ENCODE measurements at regions not wholly inside any gene's neighbourhood (a gene's known extent, or its start where the extent isn't known, plus 50 kb on each side); places are given as distances from the start of the nearest gene placed in this dataset.

DNA sequence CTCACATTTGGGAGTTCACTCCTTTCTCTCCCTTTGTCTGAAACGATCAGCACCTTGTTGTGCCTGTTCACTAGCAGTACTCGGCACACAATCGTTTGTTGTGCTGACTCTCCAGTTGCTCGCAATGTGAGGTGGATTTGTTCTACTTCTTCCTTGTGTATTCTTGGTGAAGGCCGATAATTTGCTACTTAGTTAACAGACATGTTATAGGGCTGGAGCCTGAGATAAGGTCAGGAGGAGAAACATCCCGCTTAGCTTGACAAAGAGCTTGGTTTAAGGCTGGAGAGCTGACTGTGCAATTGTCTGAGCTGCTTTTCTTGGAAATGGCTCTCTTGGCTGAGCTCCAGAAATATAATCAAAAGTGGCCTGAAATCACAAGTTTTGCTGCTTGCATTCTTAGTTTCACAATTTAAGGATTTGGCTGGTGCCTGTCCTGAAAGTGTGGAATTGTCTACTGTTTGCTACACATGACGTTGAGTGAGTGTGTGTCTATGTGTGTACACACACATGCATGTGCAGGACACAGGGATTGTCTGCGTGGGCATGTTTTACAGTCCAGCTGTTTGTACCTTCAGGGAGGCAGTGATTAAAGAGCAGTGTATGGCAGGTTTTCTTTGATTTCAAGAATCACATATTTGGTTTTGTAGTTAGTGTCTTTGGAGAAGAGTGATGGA is 77.7 kb downstream of the ARF6 start:
- peak overlapping the region; percentile 100 for H3K27ac ChIP-seq (ENCODE audit: low read length)

DNA sequence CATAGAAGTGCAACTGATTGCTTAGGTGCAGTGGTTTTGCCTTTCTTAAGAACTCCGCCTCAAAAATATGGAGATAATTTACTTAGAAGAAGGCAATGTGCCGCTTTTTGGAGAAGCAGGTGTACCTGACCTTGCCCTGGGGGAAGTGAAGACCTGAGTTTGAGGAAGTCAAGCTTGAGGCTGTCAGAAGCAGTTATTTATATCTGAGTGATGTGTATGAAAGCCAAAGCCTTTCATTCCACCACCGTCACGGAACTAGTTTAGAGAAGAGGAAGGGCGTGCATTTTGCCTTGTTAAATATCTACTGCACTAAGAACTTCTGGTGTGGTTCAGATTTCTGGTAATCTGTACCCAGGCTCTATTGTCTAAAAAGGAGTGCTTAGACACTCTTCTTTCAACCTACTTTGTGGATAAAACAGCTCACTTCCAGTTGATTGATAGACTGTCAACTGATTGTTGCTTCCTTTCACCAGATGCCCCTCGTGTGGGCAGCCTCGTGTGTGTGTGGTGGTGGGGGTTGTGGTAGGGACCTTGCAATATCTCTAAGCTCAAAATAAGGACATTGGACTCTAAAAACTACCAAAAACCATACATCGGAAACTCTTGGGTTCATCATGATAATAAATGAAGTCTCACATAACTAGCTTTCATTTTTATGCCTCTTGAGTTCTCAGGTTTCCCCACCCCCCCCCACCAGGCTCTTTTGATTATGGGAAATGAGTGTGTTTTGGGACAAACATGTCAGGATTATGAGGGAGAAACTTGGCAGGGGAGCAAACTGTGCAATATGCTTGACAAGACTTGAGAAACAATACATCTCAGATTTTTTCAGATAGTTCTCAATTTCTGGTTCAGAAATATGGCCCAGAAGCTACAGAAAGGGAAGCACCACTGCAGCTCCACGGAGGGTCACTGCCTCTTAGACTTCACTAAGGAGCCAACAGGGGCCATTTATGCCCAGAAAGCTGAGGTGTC is 78.6 kb downstream of the ARF6 start:
- intact Hi-C loops (cut with micrococcal nuclease; ENCODE audit: unreplicated experiment) = loop anchor here (10.0 kb wide), 3 partner anchors 77 to 133 kb away; partner anchors contain the start of gene ARF6
- DNase-seq (ENCODE audit: low read depth, low spot score) = no peak
- CTCF ChIA-PET = interaction anchor here (0.5 kb wide), 1 partner anchor 37 kb away, joined by 4 read pairs; no protein-coding TSS in a partner anchor
- no peaks in the 10 kb centered on the region; the same call in 1 of the 2 replicates for H3K9me3 ChIP-seq (ENCODE audit: control insufficient read depth, insufficient read depth, low read depth, low read length)
- no peaks in the 10 kb centered on the region for H3K36me3 ChIP-seq (ENCODE audit: control insufficient read depth, insufficient read depth, low read length)
- POLR2A ChIA-PET = interaction anchor here (0.5 to 1.0 kb wide), 3 partner anchors 19 to 122 kb away, joined by 3 to 4 read pairs (median 3); no protein-coding TSS in a partner anchor
- TF ChIP-seq TCF7L2 (IDR thresholded peaks at IDR 0.05; ENCODE audit: low read depth, low read length) (no peak), SIN3A (IDR thresholded peaks at IDR 0.05; ENCODE audit: borderline replicate concordance, insufficient read depth, low read depth, low read length) (no peak), POLR2AphosphoS5 (IDR thresholded peaks at IDR 0.05; ENCODE audit: low read depth, low read length) (no peak)
- TF ChIP-seq, protein P1, sequence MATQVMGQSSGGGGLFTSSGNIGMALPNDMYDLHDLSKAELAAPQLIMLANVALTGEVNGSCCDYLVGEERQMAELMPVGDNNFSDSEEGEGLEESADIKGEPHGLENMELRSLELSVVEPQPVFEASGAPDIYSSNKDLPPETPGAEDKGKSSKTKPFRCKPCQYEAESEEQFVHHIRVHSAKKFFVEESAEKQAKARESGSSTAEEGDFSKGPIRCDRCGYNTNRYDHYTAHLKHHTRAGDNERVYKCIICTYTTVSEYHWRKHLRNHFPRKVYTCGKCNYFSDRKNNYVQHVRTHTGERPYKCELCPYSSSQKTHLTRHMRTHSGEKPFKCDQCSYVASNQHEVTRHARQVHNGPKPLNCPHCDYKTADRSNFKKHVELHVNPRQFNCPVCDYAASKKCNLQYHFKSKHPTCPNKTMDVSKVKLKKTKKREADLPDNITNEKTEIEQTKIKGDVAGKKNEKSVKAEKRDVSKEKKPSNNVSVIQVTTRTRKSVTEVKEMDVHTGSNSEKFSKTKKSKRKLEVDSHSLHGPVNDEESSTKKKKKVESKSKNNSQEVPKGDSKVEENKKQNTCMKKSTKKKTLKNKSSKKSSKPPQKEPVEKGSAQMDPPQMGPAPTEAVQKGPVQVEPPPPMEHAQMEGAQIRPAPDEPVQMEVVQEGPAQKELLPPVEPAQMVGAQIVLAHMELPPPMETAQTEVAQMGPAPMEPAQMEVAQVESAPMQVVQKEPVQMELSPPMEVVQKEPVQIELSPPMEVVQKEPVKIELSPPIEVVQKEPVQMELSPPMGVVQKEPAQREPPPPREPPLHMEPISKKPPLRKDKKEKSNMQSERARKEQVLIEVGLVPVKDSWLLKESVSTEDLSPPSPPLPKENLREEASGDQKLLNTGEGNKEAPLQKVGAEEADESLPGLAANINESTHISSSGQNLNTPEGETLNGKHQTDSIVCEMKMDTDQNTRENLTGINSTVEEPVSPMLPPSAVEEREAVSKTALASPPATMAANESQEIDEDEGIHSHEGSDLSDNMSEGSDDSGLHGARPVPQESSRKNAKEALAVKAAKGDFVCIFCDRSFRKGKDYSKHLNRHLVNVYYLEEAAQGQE (IDR thresholded peaks at IDR 0.05; ENCODE audit: insufficient read depth in 1 of 2, low read depth in 2 of 2, low read length in 1 of 2) = no peak
- TF ChIP-seq, protein P2, sequence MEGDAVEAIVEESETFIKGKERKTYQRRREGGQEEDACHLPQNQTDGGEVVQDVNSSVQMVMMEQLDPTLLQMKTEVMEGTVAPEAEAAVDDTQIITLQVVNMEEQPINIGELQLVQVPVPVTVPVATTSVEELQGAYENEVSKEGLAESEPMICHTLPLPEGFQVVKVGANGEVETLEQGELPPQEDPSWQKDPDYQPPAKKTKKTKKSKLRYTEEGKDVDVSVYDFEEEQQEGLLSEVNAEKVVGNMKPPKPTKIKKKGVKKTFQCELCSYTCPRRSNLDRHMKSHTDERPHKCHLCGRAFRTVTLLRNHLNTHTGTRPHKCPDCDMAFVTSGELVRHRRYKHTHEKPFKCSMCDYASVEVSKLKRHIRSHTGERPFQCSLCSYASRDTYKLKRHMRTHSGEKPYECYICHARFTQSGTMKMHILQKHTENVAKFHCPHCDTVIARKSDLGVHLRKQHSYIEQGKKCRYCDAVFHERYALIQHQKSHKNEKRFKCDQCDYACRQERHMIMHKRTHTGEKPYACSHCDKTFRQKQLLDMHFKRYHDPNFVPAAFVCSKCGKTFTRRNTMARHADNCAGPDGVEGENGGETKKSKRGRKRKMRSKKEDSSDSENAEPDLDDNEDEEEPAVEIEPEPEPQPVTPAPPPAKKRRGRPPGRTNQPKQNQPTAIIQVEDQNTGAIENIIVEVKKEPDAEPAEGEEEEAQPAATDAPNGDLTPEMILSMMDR (IDR thresholded peaks at IDR 0.05) = no peak
- H3K4me3 ChIP-seq (ENCODE audit: low read depth in 2 of 2, low read length in 2 of 2) = peak overlapping the region; percentile 2 to 28; a peak in 3 of 4 replicates
- in situ Hi-C loops (cut with HindIII; ENCODE audit: low pct_unique_long_range_greater_than_20kb, low sequenced_read_pairs) = no loop called here
- H3K4me1 ChIP-seq (ENCODE audit: control insufficient read depth, insufficient read depth, low read length) = peaks cover 76% of the 10 kb centered on the region
- peak overlapping the region; percentile 100 for H3K27ac ChIP-seq (ENCODE audit: low read length)
- H3K27me3 ChIP-seq (ENCODE audit: control insufficient read depth, insufficient read depth, low read length) = no peaks in the 10 kb centered on the region
- ATAC-seq = peak; percentile 23; the same call in 1 of the 2 replicates
- BruUV-seq (replicated peaks) = no TSS peak

More for the DNA sequence above, 77.7 kb downstream of the ARF6 start:
- TF ChIP-seq SIN3A (IDR thresholded peaks at IDR 0.05; ENCODE audit: borderline replicate concordance, insufficient read depth, low read depth, low read length) (no peak), TCF7L2 (IDR thresholded peaks at IDR 0.05; ENCODE audit: low read depth, low read length) (no peak), POLR2AphosphoS5 (IDR thresholded peaks at IDR 0.05; ENCODE audit: low read depth, low read length) (no peak)
- TF ChIP-seq, protein P1 (IDR thresholded peaks at IDR 0.05; ENCODE audit: insufficient read depth in 1 of 2, low read depth in 2 of 2, low read length in 1 of 2) = no peak
- TF ChIP-seq, protein P2 (IDR thresholded peaks at IDR 0.05) = no peak
- no peak for DNase-seq (ENCODE audit: low read depth, low spot score)
- Histone ChIP-seq H3K4me3 (ENCODE audit: low read depth in 2 of 2, low read length in 2 of 2) (peak overlapping the region in 1 of 2 experiments; percentile 29; a peak in 3 of 4 replicates), H3K9me3 (ENCODE audit: control insufficient read depth, insufficient read depth, low read depth, low read length) (no peaks in the 10 kb centered on the region), H3K4me1 (ENCODE audit: control insufficient read depth, insufficient read depth, low read length) (peaks cover 76% of the 10 kb centered on the region), H3K36me3 (ENCODE audit: control insufficient read depth, insufficient read depth, low read length) (no peaks in the 10 kb centered on the region), H3K27me3 (ENCODE audit: control insufficient read depth, insufficient read depth, low read length) (no peaks in the 10 kb centered on the region)
- in situ Hi-C loops (cut with HindIII; ENCODE audit: low pct_unique_long_range_greater_than_20kb, low sequenced_read_pairs) (no loop called here), intact Hi-C loops (cut with micrococcal nuclease; ENCODE audit: unreplicated experiment) (loop anchor here (10.0 kb wide), 3 partner anchors 76 to 134 kb away; partner anchors contain the start of gene ARF6)
- ATAC-seq = no peak
- no TSS peak for BruUV-seq (replicated peaks)
- ChIA-PET CTCF (interaction anchor here (0.5 kb wide), 1 partner anchor 37 kb away, joined by 4 read pairs; no protein-coding TSS in a partner anchor), POLR2A (no interaction called here)

Measured in Panc1 (cell line).